PC-3 (cell line): ENCODE measurements at regions not wholly inside any gene's neighbourhood (a gene's known extent, or its start where the extent isn't known, plus 50 kb on each side); places are given as distances from the start of the nearest gene placed in this dataset.

ENCODE experiments used
- ATAC-seq: fragments of 200-7000 bp; cut with Tn5 transposase; 2 replicates; pipeline ENCODE4 v1.9.1; 2020; ENCODE audit warnings: mild to moderate bottlenecking, moderate library complexity
- BruUV-seq: library from RNA; stranded (reverse); fragments of 400-500 nt; replicated peaks from 2 replicates; lab custom pipeline; 2021; lab: Mats Ljungman, UMichigan
- CTCF ChIA-PET: fragments of 300-600 bp; sonication (Branson Sonifier 250); formaldehyde crosslinking; loops from one replicate; lab custom pipeline; 2022; ENCODE audit warnings: antibody characterized with exemption; lab: Charles Lee
- POLR2A ChIA-PET: fragments of 300-600 bp; sonication (Branson Sonifier 250); formaldehyde crosslinking; loops from one replicate; lab custom pipeline; 2022; ENCODE audit warnings: antibody characterized with exemption; ENCODE audit not compliant: unreplicated experiment; lab: Charles Lee
- DNase-seq: peaks from one replicate; pipeline ENCODE4 v3.0.0-alpha.2; 2015
- H2AFZ ChIP-seq: fragments of 300-600 bp; sonication (generic); 2 replicates; pipeline ENCODE4 v1.6.0; 2016; ENCODE audit warnings: antibody characterized with exemption, low read length
- H3F3A ChIP-seq: fragments of 300-600 bp; sonication (generic); one replicate; pipeline ENCODE4 v1.6.0; 2017; ENCODE audit warnings: antibody characterized with exemption, low read length, control low read depth, mild to moderate bottlenecking; ENCODE audit not compliant: unreplicated experiment
- H3K27ac ChIP-seq: fragments of 300-600 bp; sonication (generic); 2 replicates; pipeline ENCODE4 v1.5.1; 2016; ENCODE audit warnings: mild to moderate bottlenecking, low read length
- H3K27me3 ChIP-seq: fragments of 300-600 bp; sonication (generic); 2 replicates; pipeline ENCODE4 v1.6.1; 2016; ENCODE audit warnings: low read length, mixed read lengths
- H3K36me3 ChIP-seq: fragments of 300-600 bp; sonication (generic); 2 replicates; pipeline ENCODE4 v1.6.1; 2016; ENCODE audit warnings: low read depth, mixed run types, low read length, mixed read lengths
- H3K4me1 ChIP-seq: fragments of 300-600 bp; sonication (generic); 2 replicates; pipeline ENCODE4 v1.5.1; 2016; ENCODE audit warnings: low read length; ENCODE audit not compliant: insufficient read depth
- H3K4me2 ChIP-seq: fragments of 300-600 bp; sonication (generic); 2 replicates; pipeline ENCODE4 v1.6.0; 2016; ENCODE audit warnings: low read length
- H3K4me3 ChIP-seq: fragments of 300-600 bp; sonication (generic); 2 replicates; pipeline ENCODE4 v1.5.1; 2016; ENCODE audit warnings: mild to moderate bottlenecking, low read length, mixed read lengths
- H3K79me2 ChIP-seq: fragments of 300-600 bp; sonication (generic); 2 replicates; pipeline ENCODE4 v1.6.1; 2017; ENCODE audit warnings: low read length, mixed read lengths
- H3K9ac ChIP-seq: fragments of 300-600 bp; sonication (generic); 2 replicates; pipeline ENCODE4 v1.6.0; 2016; ENCODE audit warnings: mild to moderate bottlenecking, low read length
- H3K9me2 ChIP-seq: fragments of 300-600 bp; sonication (generic); replicated peaks from 2 replicates; pipeline ENCODE4 v1.6.1; 2016; ENCODE audit warnings: mixed run types, low read length, mixed read lengths
- H3K9me3 ChIP-seq: fragments of 300-600 bp; sonication (generic); 2 replicates; pipeline ENCODE4 v1.6.1; 2016; ENCODE audit warnings: low read length, mixed read lengths
- H4K20me1 ChIP-seq: fragments of 300-600 bp; sonication (generic); 2 replicates; pipeline ENCODE4 v1.6.1; 2016; ENCODE audit warnings: low read length, mixed read lengths
- CTCF ChIP-seq: fragments of 300-600 bp; sonication (generic); conservative IDR thresholded peaks from 2 replicates; pipeline ENCODE4 v1.5.1; 2017; ENCODE audit warnings: antibody characterized with exemption, low read depth, mild to moderate bottlenecking, low read length
- EZH2 ChIP-seq: fragments of 300-600 bp; sonication (generic); IDR thresholded peaks from one replicate; pipeline ENCODE4 v1.6.1; 2017; ENCODE audit warnings: antibody characterized with exemption, mild to moderate bottlenecking, low read length; ENCODE audit not compliant: unreplicated experiment
- EZH2phosphoT487 ChIP-seq: fragments of 300-600 bp; sonication (generic); IDR thresholded peaks from 2 replicates; pipeline ENCODE4 v1.6.1; 2018; ENCODE audit warnings: mild to moderate bottlenecking, antibody characterized with exemption, low read length, borderline replicate concordance
- intact Hi-C: fragments of 100-400 bp; cut with micrococcal nuclease; formaldehyde crosslinking; loops from 2 replicates; pipeline ENCODE4 v1.9.0; 2023

GRCh38 chr1:200302192-200302920 lies 107.5 kb downstream of the ZNF281 start:
- H4K20me1 ChIP-seq: no peaks in the 10 kb centered on the region
- no peaks in the 10 kb centered on the region for H3K27me3 ChIP-seq
- H3K36me3 ChIP-seq: no peaks in the 10 kb centered on the region
- TF ChIP-seq EZH2 (no peak), CTCF (peak; percentile 61; the same call in 1 of the 2 replicates)
- intact Hi-C loops: loop anchor here (2.0 kb wide), 1 partner anchor 108 kb away; the partner anchor contains the start of gene ZNF281
- BruUV-seq: no TSS peak
- ChIA-PET POLR2A (interaction anchor here (0.5 to 0.9 kb wide), 4 partner anchors 10 to 181 kb away, joined by 4 to 16 read pairs (median 4); no protein-coding TSS in a partner anchor), CTCF (interaction anchor here (0.6 to 0.7 kb wide), 4 partner anchors 114 to 626 kb away, joined by 3 to 5 read pairs (median 4); no protein-coding TSS in a partner anchor)
- H3K4me1 ChIP-seq: peaks cover 8% of the 10 kb centered on the region
- DNase-seq (peak; percentile 67), ATAC-seq (peak; percentile 71)
- peak overlapping the region; percentile 44 for H3K9ac ChIP-seq
- H3K9me2 ChIP-seq: no peaks in the 10 kb centered on the region
- no peak overlapping the region for H3K27ac ChIP-seq
- no peaks in the 10 kb centered on the region for H3K79me2 ChIP-seq
- no peaks in the 10 kb centered on the region for H3K9me3 ChIP-seq
- peak overlapping the region; percentile 74 for H3K4me3 ChIP-seq
- H3K4me2 ChIP-seq: peak overlapping the region; percentile 86
- peak overlapping the region; percentile 95 for H2AFZ ChIP-seq
- H3F3A ChIP-seq: no peaks in the 10 kb centered on the region

- H3K27me3 ChIP-seq: no peaks in the 10 kb centered on the region
- H3K9me2 ChIP-seq: no peaks in the 10 kb centered on the region
- peak overlapping the region; percentile 74 for H3K4me3 ChIP-seq
- no peak overlapping the region for H3K27ac ChIP-seq
- H3F3A ChIP-seq: no peaks in the 10 kb centered on the region
- no peak for DNase-seq
- ATAC-seq: no peak
- peak overlapping the region; percentile 95 for H2AFZ ChIP-seq
- no peaks in the 10 kb centered on the region for H3K36me3 ChIP-seq
- no peak overlapping the region for H3K9ac ChIP-seq
- no peaks in the 10 kb centered on the region for H3K9me3 ChIP-seq
- intact Hi-C loops: no loop called here
- H3K4me2 ChIP-seq: peak overlapping the region; percentile 86
- H4K20me1 ChIP-seq: no peaks in the 10 kb centered on the region
- CTCF ChIA-PET: interaction anchor here (0.5 kb wide), 1 partner anchor 80 kb away, joined by 11 read pairs; no protein-coding TSS in a partner anchor
- TF ChIP-seq EZH2 (no peak), CTCF (no peak), EZH2phosphoT487 (no peak)
- H3K4me1 ChIP-seq: peaks cover 13% of the 10 kb centered on the region
- POLR2A ChIA-PET: interaction anchor here (0.6 to 0.9 kb wide), 2 partner anchors 183 to 419 kb away, joined by 4 read pairs; no protein-coding TSS in a partner anchor
- no TSS peak for BruUV-seq
- H3K79me2 ChIP-seq: no peaks in the 10 kb centered on the region
Observed at GRCh38 chr1:200301152-200301551, 108.7 kb downstream of the ZNF281 start.

- no peak overlapping the region for H3K4me2 ChIP-seq
- no peaks in the 10 kb centered on the region for H3K36me3 ChIP-seq
- ATAC-seq (no peak), DNase-seq (no peak)
- ChIA-PET CTCF (no interaction called here), POLR2A (no interaction called here)
- H3K9me2 ChIP-seq: no peaks in the 10 kb centered on the region
- no peaks in the 10 kb centered on the region for H4K20me1 ChIP-seq
- no peaks in the 10 kb centered on the region for H3K9me3 ChIP-seq
- H3K27me3 ChIP-seq: no peaks in the 10 kb centered on the region
- no peaks in the 10 kb centered on the region for H3K79me2 ChIP-seq
- H3K4me1 ChIP-seq: peaks cover 18% of the 10 kb centered on the region
- BruUV-seq: no TSS peak
- H3K9ac ChIP-seq: no peak overlapping the region
- TF ChIP-seq EZH2phosphoT487: no peak
- TF ChIP-seq EZH2: no peak
- no peak for TF ChIP-seq CTCF
- H3K4me3 ChIP-seq: no peak overlapping the region
- no peaks in the 10 kb centered on the region for H3F3A ChIP-seq
- no peak overlapping the region for H3K27ac ChIP-seq
- H2AFZ ChIP-seq: no peak overlapping the region
- intact Hi-C loops: no loop called here
Observed at GRCh38 chr1:200299571-200299970, 110.3 kb downstream of the ZNF281 start.
